ENCODE measurements at regions not wholly inside any gene's neighbourhood (a gene's known extent, or its start where the extent isn't known, plus 50 kb on each side); places are given as distances from the start of the nearest gene placed in this dataset.

DNA sequence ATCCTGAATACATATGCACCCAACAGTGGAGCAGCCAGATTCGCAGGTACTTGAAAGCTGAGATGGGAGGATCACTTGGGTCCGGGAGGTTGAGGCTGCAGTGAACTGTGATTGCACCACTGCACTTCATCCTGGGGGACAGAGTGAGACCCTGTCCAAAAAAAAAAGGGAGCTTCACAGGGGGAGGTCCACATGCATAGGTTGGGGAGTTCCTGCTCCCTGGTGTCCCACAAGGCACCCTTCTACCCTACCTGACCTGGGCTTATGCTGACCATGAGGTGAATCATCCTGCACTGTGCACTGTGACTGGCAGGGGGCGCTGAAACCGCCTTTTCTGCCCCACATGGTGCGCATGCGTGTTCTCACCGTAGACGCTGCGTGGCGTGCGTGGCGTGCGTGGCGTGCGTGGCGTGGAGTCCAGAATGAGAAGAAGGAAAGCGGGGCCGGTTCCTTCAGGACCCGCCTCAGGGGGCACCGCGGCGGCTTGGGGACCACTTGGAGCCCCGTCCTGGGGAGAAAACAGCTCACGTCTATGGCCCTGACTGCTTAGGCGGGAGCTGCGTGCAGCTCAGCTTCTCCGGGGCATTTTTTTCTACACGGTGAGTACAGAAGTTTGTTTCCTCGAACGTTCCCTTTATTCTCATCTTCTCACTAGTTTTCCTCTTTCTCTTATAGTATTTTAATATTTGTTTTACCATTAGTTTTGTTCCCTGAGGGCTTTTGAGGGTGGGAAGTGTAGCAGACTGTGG is 116.6 kb upstream of the GRK3 start:
- Histone ChIP-seq H3K36me3 (ENCODE audit: low read depth) (no peaks in the 10 kb centered on the region), H2AFZ (peak overlapping the region; percentile 78), H3F3A (ENCODE audit: insufficient read depth) (peaks cover 23% of the 10 kb centered on the region), H3K27me3 (replicated peaks; ENCODE audit: insufficient read depth) (no peaks in the 10 kb centered on the region), H3K9me2 (ENCODE audit: insufficient read depth) (no peaks in the 10 kb centered on the region), H3K9ac (peak overlapping the region; percentile 88), H3K4me2 (ENCODE audit: unreplicated experiment) (peak overlapping the region; percentile 99), H3K4me1 (ENCODE audit: insufficient read depth) (peaks cover 29% of the 10 kb centered on the region), H3K4me3 (peak overlapping the region; percentile 90), H3K9me3 (ENCODE audit: low read depth) (no peaks in the 10 kb centered on the region), H3K79me2 (ENCODE audit: insufficient read depth) (peaks cover 50% of the 10 kb centered on the region), H3K27ac (peak overlapping the region; percentile 66), H4K20me1 (ENCODE audit: insufficient read depth) (peaks cover 18% of the 10 kb centered on the region)
- WGBS, 2 experiments (ENCODE audit: low coverage in 1 of 2, low lambda C conversion rate in 2 of 2, missing lambda C conversion rate in 2 of 2) = 1 to 2% methylated on average over 30 of the region's 30 CpGs
- TF ChIP-seq EZH2 (IDR thresholded peaks at IDR 0.05; ENCODE audit: insufficient read depth, poor library complexity, severe bottlenecking) (no peak), EZH2phosphoT487 (IDR thresholded peaks at IDR 0.05; ENCODE audit: insufficient read depth, low read depth) (no peak)
- in situ Hi-C loops (cut with MboI) = no loop called here
- DNase-seq = peak; percentile 94

DNA sequence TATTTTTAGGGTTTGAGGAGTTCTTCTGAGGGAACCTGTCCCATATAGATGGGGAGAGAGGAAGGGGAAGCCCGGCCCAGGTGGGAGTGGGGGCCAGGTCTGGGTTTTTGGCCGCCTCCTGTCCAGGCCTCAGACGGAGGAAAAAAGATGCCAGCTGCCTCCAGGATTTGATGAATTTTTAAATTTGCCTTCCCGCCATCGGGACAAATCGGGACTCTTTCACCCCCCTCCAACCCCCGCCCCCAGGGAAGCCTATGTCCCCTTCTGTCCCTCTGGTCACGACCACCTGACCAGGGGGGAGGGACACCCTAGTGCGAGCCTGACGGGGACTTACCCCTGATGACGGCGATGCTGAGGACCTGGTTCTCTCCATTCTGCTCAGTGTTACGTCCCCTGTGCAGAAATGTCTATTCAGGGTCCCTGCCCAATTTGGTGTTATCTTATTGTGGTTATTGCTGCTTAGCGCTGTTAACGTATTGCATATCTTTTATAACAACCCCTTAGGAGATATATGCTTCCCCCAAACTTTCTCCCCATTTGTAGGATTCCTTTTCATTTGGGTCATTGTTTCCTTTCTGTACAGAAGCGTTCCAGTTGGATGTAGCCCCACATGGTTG is 115.9 kb upstream of the GRK3 start:
- peaks cover 30% of the 10 kb centered on the region for H3K4me1 ChIP-seq (ENCODE audit: insufficient read depth)
- no peaks in the 10 kb centered on the region for H3K9me3 ChIP-seq (ENCODE audit: low read depth)
- peak overlapping the region; percentile 78 for H2AFZ ChIP-seq
- H3F3A ChIP-seq (ENCODE audit: insufficient read depth) = peaks cover 24% of the 10 kb centered on the region
- in situ Hi-C loops (cut with MboI) = no loop called here
- H3K27ac ChIP-seq = peak overlapping the region; percentile 66
- no peaks in the 10 kb centered on the region for H3K27me3 ChIP-seq (replicated peaks; ENCODE audit: insufficient read depth)
- peaks cover 18% of the 10 kb centered on the region for H4K20me1 ChIP-seq (ENCODE audit: insufficient read depth)
- peak overlapping the region; percentile 88 for H3K9ac ChIP-seq
- DNase-seq = peak; percentile 64
- peak overlapping the region; percentile 99 for H3K4me2 ChIP-seq (ENCODE audit: unreplicated experiment)
- H3K79me2 ChIP-seq (ENCODE audit: insufficient read depth) = peaks cover 57% of the 10 kb centered on the region
- no peaks in the 10 kb centered on the region for H3K36me3 ChIP-seq (ENCODE audit: low read depth)
- TF ChIP-seq EZH2phosphoT487 (IDR thresholded peaks at IDR 0.05; ENCODE audit: insufficient read depth, low read depth) = no peak
- TF ChIP-seq EZH2 (IDR thresholded peaks at IDR 0.05; ENCODE audit: insufficient read depth, poor library complexity, severe bottlenecking) = no peak
- WGBS, 2 experiments (ENCODE audit: low coverage in 1 of 2, low lambda C conversion rate in 2 of 2, missing lambda C conversion rate in 2 of 2) = 1 to 2% methylated on average over 16 of the region's 16 CpGs
- H3K4me3 ChIP-seq = peak overlapping the region; percentile 90
- no peaks in the 10 kb centered on the region for H3K9me2 ChIP-seq (ENCODE audit: insufficient read depth)

DNA sequence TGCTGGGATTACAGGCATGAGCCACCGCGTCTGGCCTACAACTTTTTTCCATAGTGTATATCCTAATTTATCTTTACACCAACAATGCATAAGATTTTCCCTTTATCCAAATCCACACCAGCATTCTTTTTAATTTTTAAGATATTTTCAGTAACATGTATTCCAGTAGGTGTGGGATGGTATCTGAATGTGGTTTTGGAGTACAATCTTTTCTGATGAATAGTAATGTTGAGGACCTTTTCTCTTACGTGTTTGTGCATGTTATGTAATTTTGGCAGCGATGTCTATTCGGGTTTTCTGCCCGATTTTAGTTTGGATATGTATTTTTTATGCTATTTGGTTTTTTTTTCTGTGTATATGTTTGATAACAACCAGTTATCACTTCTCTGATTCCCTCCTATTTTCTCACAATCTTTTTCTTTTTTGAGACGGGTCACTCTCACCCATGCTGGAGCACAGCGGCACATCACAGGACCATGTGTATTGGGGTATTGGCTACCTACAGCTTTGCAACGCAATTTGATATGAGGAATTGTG is 114.6 kb upstream of the GRK3 start:
- Histone ChIP-seq H3K4me3 (peak overlapping the region; percentile 90), H3K4me1 (ENCODE audit: insufficient read depth) (peaks cover 30% of the 10 kb centered on the region), H3K79me2 (ENCODE audit: insufficient read depth) (peaks cover 70% of the 10 kb centered on the region), H3K27ac (no peak overlapping the region), H2AFZ (no peak overlapping the region), H3K4me2 (ENCODE audit: unreplicated experiment) (peak overlapping the region; percentile 99), H3K9me2 (ENCODE audit: insufficient read depth) (no peaks in the 10 kb centered on the region), H3F3A (ENCODE audit: insufficient read depth) (peaks cover 29% of the 10 kb centered on the region), H4K20me1 (ENCODE audit: insufficient read depth) (peaks cover 18% of the 10 kb centered on the region), H3K27me3 (replicated peaks; ENCODE audit: insufficient read depth) (no peaks in the 10 kb centered on the region), H3K36me3 (ENCODE audit: low read depth) (no peaks in the 10 kb centered on the region), H3K9ac (peak overlapping the region; percentile 88; the same call in 1 of the 2 replicates), H3K9me3 (ENCODE audit: low read depth) (no peaks in the 10 kb centered on the region)
- peak; percentile 26 for DNase-seq
- in situ Hi-C loops (cut with MboI) = loop anchor here (5.0 kb wide), 1 partner anchor 322 kb away; no protein-coding TSS in a partner anchor
- TF ChIP-seq EZH2 (IDR thresholded peaks at IDR 0.05; ENCODE audit: insufficient read depth, poor library complexity, severe bottlenecking) (no peak), EZH2phosphoT487 (IDR thresholded peaks at IDR 0.05; ENCODE audit: insufficient read depth, low read depth) (no peak)
- 83 to 85% methylated on average over 9 of the region's 9 CpGs for WGBS, 2 experiments (ENCODE audit: low coverage in 1 of 2, low lambda C conversion rate in 2 of 2, missing lambda C conversion rate in 2 of 2)

DNA sequence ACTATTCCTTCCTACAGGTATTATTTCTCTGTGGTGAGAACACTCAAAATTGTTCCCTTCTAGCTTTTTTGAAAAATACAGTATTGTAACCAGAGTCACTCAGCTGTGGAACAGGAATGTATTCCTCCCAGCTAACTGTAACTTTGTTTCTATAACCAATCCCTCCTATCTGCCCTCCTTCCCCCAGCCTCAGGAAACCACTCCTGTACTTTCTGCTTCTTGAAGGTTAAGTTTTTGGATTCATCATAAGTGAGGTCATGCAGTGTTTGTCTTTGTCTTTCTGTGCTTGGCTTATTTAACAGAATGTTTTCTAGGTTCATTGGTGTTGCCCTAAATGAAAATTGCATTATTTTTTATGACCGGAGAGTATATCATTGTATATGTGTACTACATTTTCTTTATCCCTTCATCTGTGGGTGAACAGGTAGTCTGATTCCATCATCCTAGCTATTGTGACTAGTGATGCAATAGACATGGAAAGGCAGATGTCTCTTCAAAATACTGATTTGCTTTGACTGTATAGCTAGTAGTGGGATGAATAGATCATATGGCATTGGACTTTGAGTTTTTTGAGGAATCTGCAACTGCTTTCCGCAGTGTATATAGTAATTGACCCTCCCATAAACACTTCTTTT is 112.9 kb upstream of the GRK3 start:
- H3K79me2 ChIP-seq (ENCODE audit: insufficient read depth) = peaks cover 86% of the 10 kb centered on the region
- TF ChIP-seq EZH2phosphoT487 (IDR thresholded peaks at IDR 0.05; ENCODE audit: insufficient read depth, low read depth) = no peak
- peaks cover 30% of the 10 kb centered on the region for H3K4me1 ChIP-seq (ENCODE audit: insufficient read depth)
- in situ Hi-C loops (cut with MboI) = loop anchor here (5.0 kb wide), 1 partner anchor 321 kb away; no protein-coding TSS in a partner anchor
- H3K27me3 ChIP-seq (replicated peaks; ENCODE audit: insufficient read depth) = no peaks in the 10 kb centered on the region
- peak overlapping the region; percentile 69 for H3K4me3 ChIP-seq
- H3K36me3 ChIP-seq (ENCODE audit: low read depth) = no peaks in the 10 kb centered on the region
- H3K4me2 ChIP-seq (ENCODE audit: unreplicated experiment) = peak overlapping the region; percentile 78
- no peak overlapping the region for H2AFZ ChIP-seq
- H3K27ac ChIP-seq = peak overlapping the region; percentile 73
- H3F3A ChIP-seq (ENCODE audit: insufficient read depth) = peaks cover 29% of the 10 kb centered on the region
- no peaks in the 10 kb centered on the region for H3K9me3 ChIP-seq (ENCODE audit: low read depth)
- DNase-seq = peak; percentile 39
- no peaks in the 10 kb centered on the region for H3K9me2 ChIP-seq (ENCODE audit: insufficient read depth)
- 52% methylated on average over 2 of the region's 2 CpGs for WGBS, 2 experiments (ENCODE audit: low coverage in 1 of 2, low lambda C conversion rate in 2 of 2, missing lambda C conversion rate in 2 of 2)
- peak overlapping the region; percentile 55 for H3K9ac ChIP-seq
- peaks cover 19% of the 10 kb centered on the region for H4K20me1 ChIP-seq (ENCODE audit: insufficient read depth)

All from GM23248 (cell line).